ENCODE measurements at regions not wholly inside any gene's neighbourhood (a gene's known extent, or its start where the extent isn't known, plus 50 kb on each side); places are given as distances from the start of the nearest gene placed in this dataset.

DNA sequence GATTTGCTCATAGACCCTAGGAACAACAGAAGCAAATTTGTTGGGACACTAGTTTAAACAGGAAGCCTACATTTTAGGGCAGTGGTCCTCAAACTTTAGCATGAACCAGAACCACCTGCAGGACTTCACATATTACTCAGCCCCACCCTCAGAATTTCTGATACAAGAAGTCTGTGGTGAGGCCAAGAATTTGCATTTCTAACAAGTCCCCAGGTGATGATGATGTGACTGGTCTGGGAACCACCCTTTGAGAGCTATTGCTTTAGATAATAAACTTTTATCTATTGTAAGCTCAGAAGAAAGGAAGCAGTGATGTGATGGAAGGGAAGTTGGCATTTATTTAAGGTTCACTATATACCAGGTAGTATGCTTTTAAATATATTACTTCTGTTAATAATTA, 194.0 kb downstream of the FAM181B start:
- no peaks in the 10 kb centered on the region for H3K4me1 ChIP-seq (ENCODE audit: insufficient read depth, insufficient read length)
- H3K4me3 ChIP-seq (ENCODE audit: insufficient read length, low read depth) = no peak overlapping the region
- H3K9ac ChIP-seq (ENCODE audit: insufficient read length, low read depth) = no peak overlapping the region
- TF ChIP-seq ZNF274 (IDR thresholded peaks at IDR 0.05; ENCODE audit: low read depth, low read length) (no peak), SUZ12 (IDR thresholded peaks at IDR 0.05; ENCODE audit: extremely low read depth, insufficient read depth, insufficient read length) (no peak), YY1 (IDR thresholded peaks at IDR 0.05; ENCODE audit: insufficient read depth, insufficient read length) (no peak)
- H3K27me3 ChIP-seq (ENCODE audit: insufficient read depth, insufficient read length) = no peaks in the 10 kb centered on the region
- no peaks in the 10 kb centered on the region for H3K9me3 ChIP-seq (ENCODE audit: insufficient read depth, low read length)
- no peak for DNase-seq (ENCODE audit: low read depth, low spot score)
- H3K36me3 ChIP-seq (ENCODE audit: insufficient read depth, insufficient read length, low read length) = no peaks in the 10 kb centered on the region

DNA sequence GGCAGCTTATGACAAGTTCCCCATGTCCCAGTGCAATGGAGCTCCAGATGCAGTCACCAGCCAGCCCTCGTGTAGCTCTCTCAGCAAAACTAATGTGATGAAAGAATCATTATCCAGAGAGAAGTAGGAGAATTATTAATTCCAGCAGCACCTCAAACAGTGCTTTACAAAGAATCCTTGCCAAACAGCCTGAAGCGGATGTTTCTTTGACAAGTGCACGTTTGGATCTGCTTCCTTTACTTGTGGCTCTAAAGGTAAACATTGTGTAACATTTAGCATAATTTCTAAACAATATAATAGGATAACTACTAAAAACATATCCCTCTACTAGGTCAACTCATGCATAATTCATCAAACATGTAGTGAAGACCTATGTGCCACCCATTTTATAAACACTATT, 197.0 kb downstream of the FAM181B start:
- H3K36me3 ChIP-seq (ENCODE audit: insufficient read depth, insufficient read length, low read length) = no peaks in the 10 kb centered on the region
- no peak for TF ChIP-seq SUZ12 (IDR thresholded peaks at IDR 0.05; ENCODE audit: extremely low read depth, insufficient read depth, insufficient read length)
- no peak for TF ChIP-seq ZNF274 (IDR thresholded peaks at IDR 0.05; ENCODE audit: low read depth, low read length)
- no peak for TF ChIP-seq YY1 (IDR thresholded peaks at IDR 0.05; ENCODE audit: insufficient read depth, insufficient read length)
- no peak overlapping the region for H3K4me3 ChIP-seq (ENCODE audit: insufficient read length, low read depth)
- H3K9ac ChIP-seq (ENCODE audit: insufficient read length, low read depth) = no peak overlapping the region
- DNase-seq (ENCODE audit: low read depth, low spot score) = no peak
- no peaks in the 10 kb centered on the region for H3K9me3 ChIP-seq (ENCODE audit: insufficient read depth, low read length)
- no peaks in the 10 kb centered on the region for H3K27me3 ChIP-seq (ENCODE audit: insufficient read depth, insufficient read length)
- no peaks in the 10 kb centered on the region for H3K4me1 ChIP-seq (ENCODE audit: insufficient read depth, insufficient read length)

DNA sequence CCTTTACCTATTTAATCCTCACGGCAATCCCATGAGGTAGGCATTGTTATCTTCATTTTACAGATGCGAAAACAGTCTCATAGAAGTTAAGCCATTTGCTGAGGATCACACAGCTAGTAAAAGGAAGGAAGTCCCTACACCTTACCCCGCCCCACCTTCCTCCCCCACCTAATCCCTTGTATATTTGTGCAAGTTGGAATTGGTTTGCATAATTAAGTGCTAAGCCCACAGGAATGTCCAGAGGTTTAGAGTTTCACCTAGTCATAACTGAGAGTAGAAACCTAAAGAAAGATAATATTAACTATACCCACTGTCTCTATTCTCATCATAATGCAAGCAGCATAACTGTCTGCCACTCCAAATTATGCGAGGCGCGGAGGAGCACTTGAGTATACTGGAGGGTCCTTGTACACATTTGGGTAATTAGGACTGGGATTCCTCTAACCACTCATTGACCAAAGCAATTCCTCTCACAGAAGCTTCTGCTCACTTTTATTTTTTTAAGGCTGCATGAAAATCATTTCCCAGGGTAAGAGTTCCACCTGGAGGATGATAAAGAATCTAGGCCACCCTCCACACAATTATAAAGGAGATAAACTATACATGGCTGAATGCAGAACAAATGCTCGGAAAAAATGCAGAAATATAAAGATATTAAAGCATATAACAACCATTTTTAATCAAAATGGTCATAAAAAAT, 199.9 kb downstream of the FAM181B start:
- Histone ChIP-seq H3K9ac (ENCODE audit: insufficient read length, low read depth) (no peak overlapping the region), H3K27me3 (ENCODE audit: insufficient read depth, insufficient read length) (no peaks in the 10 kb centered on the region)
- TF ChIP-seq YY1 (IDR thresholded peaks at IDR 0.05; ENCODE audit: insufficient read depth, insufficient read length) = no peak
- no peak for TF ChIP-seq ZNF274 (IDR thresholded peaks at IDR 0.05; ENCODE audit: low read depth, low read length)
- no peak for TF ChIP-seq SUZ12 (IDR thresholded peaks at IDR 0.05; ENCODE audit: extremely low read depth, insufficient read depth, insufficient read length)

DNA sequence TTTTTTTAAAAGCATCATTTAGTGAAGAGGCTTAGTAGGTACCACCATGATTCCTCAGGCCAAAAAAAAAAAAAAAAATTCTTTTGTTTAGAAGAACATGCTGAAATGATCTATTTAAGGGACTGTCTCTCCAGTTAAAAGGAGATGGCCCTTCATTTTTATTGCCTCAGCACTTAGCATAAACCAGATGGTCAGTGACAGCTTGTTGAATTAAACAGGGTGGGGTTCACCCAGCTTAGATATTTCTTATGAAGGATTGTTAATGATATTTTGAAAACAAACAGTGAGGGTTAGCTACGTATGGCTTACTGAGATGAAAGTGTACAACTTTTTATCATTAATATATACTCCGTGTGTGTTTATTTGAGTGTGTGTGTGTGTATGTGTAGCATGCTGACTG, 203.7 kb downstream of the FAM181B start:
- Histone ChIP-seq H3K4me3 (ENCODE audit: insufficient read length, low read depth) (no peak overlapping the region), H3K9ac (ENCODE audit: insufficient read length, low read depth) (no peak overlapping the region), H3K4me1 (ENCODE audit: insufficient read depth, insufficient read length) (no peaks in the 10 kb centered on the region), H3K36me3 (ENCODE audit: insufficient read depth, insufficient read length, low read length) (no peaks in the 10 kb centered on the region), H3K27me3 (ENCODE audit: insufficient read depth, insufficient read length) (no peaks in the 10 kb centered on the region), H3K9me3 (ENCODE audit: insufficient read depth, low read length) (no peaks in the 10 kb centered on the region)
- no peak for DNase-seq (ENCODE audit: low read depth, low spot score)
- TF ChIP-seq YY1 (IDR thresholded peaks at IDR 0.05; ENCODE audit: insufficient read depth, insufficient read length) = no peak
- TF ChIP-seq ZNF274 (IDR thresholded peaks at IDR 0.05; ENCODE audit: low read depth, low read length) = no peak
- TF ChIP-seq SUZ12 (IDR thresholded peaks at IDR 0.05; ENCODE audit: extremely low read depth, insufficient read depth, insufficient read length) = no peak

More for the DNA sequence above, 199.9 kb downstream of the FAM181B start:
- Histone ChIP-seq H3K9me3 (ENCODE audit: insufficient read depth, low read length) (no peaks in the 10 kb centered on the region), H3K36me3 (ENCODE audit: insufficient read depth, insufficient read length, low read length) (no peaks in the 10 kb centered on the region), H3K4me1 (ENCODE audit: insufficient read depth, insufficient read length) (no peaks in the 10 kb centered on the region), H3K4me3 (ENCODE audit: insufficient read length, low read depth) (no peak overlapping the region)
- no peak for DNase-seq (ENCODE audit: low read depth, low spot score)

DNA sequence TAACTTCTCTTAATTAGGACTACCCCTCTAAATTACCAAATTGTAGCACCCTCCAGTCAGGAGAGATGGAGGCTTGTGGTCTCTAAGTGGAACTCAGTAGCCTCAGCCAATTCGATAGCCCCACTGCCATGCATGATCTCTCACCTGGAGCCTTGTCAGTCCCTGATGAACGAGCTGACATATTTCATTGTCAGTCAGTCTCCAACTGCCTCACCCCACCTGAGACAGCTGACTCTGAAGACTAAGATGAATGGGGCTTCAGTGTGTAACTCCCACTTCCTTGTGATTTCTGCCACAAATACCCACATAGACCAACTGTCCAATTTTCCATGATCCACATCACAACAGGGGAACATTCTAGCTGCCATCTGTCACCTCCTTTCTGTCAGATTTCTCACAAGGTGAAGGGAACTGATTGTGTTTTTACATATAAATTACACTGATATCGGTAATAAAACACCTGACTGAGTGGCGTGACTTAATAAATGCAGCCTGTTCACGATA, 206.5 kb downstream of the FAM181B start:
- Histone ChIP-seq H3K9me3 (ENCODE audit: insufficient read depth, low read length) (no peaks in the 10 kb centered on the region), H3K36me3 (ENCODE audit: insufficient read depth, insufficient read length, low read length) (no peaks in the 10 kb centered on the region), H3K4me3 (ENCODE audit: insufficient read length, low read depth) (no peak overlapping the region), H3K27me3 (ENCODE audit: insufficient read depth, insufficient read length) (no peaks in the 10 kb centered on the region), H3K4me1 (ENCODE audit: insufficient read depth, insufficient read length) (no peaks in the 10 kb centered on the region), H3K9ac (ENCODE audit: insufficient read length, low read depth) (no peak overlapping the region)
- TF ChIP-seq ZNF274 (IDR thresholded peaks at IDR 0.05; ENCODE audit: low read depth, low read length) (no peak), YY1 (IDR thresholded peaks at IDR 0.05; ENCODE audit: insufficient read depth, insufficient read length) (no peak), SUZ12 (IDR thresholded peaks at IDR 0.05; ENCODE audit: extremely low read depth, insufficient read depth, insufficient read length) (no peak)
- no peak for DNase-seq (ENCODE audit: low read depth, low spot score)

DNA sequence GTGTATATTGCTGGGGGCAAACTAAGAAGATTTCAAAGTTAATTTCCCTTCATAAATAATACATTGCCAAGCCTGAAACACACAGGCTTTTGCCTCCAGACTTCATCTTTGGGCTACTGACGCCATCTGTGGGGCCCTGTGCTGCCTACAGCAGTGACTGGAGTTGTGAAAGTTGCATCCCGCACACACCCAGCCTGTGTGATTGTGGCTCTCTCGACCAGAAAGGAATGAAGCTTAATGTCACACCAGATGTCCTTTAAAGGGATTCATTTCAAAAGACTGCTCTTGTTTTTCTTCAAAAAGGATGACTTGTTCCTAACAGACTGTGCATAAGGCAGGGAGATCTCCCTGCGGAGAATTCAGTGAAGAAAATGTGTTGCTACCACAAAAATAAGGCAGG, 210.5 kb downstream of the FAM181B start:
- no peaks in the 10 kb centered on the region for H3K9me3 ChIP-seq (ENCODE audit: insufficient read depth, low read length)
- no peaks in the 10 kb centered on the region for H3K36me3 ChIP-seq (ENCODE audit: insufficient read depth, insufficient read length, low read length)
- DNase-seq (ENCODE audit: low read depth, low spot score) = no peak
- no peaks in the 10 kb centered on the region for H3K4me1 ChIP-seq (ENCODE audit: insufficient read depth, insufficient read length)
- H3K4me3 ChIP-seq (ENCODE audit: insufficient read length, low read depth) = no peak overlapping the region
- H3K27me3 ChIP-seq (ENCODE audit: insufficient read depth, insufficient read length) = no peaks in the 10 kb centered on the region
- TF ChIP-seq ZNF274 (IDR thresholded peaks at IDR 0.05; ENCODE audit: low read depth, low read length) (no peak), YY1 (IDR thresholded peaks at IDR 0.05; ENCODE audit: insufficient read depth, insufficient read length) (no peak), SUZ12 (IDR thresholded peaks at IDR 0.05; ENCODE audit: extremely low read depth, insufficient read depth, insufficient read length) (no peak)
- H3K9ac ChIP-seq (ENCODE audit: insufficient read length, low read depth) = no peak overlapping the region

DNA sequence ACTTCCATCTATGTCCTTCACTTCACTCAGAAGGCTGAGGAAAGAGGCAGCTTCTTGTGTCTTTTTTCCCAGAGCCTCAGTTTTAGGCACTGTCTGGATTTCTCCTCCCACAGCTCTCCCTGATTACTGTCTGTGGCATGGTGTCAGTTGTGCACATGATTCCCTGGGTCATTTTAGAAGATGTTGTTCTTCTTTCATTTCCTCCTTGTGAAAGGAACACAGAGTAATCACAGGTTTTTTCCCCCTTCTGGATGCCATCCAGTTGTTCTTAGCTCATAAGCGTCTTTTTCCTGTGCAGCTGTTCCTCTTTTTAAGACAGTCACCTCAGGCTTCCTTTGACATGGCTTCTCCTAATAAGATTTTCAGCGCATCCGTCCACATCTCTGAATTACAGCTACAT, 212.2 kb downstream of the FAM181B start:
- TF ChIP-seq YY1 (IDR thresholded peaks at IDR 0.05; ENCODE audit: insufficient read depth, insufficient read length) (no peak), SUZ12 (IDR thresholded peaks at IDR 0.05; ENCODE audit: extremely low read depth, insufficient read depth, insufficient read length) (no peak), ZNF274 (IDR thresholded peaks at IDR 0.05; ENCODE audit: low read depth, low read length) (no peak)
- H3K27me3 ChIP-seq (ENCODE audit: insufficient read depth, insufficient read length) = no peaks in the 10 kb centered on the region
- DNase-seq (ENCODE audit: low read depth, low spot score) = no peak
- no peaks in the 10 kb centered on the region for H3K4me1 ChIP-seq (ENCODE audit: insufficient read depth, insufficient read length)
- H3K9ac ChIP-seq (ENCODE audit: insufficient read length, low read depth) = no peak overlapping the region
- no peaks in the 10 kb centered on the region for H3K36me3 ChIP-seq (ENCODE audit: insufficient read depth, insufficient read length, low read length)
- no peaks in the 10 kb centered on the region for H3K9me3 ChIP-seq (ENCODE audit: insufficient read depth, low read length)
- H3K4me3 ChIP-seq (ENCODE audit: insufficient read length, low read depth) = no peak overlapping the region
